HG03196 (cell line): ENCODE measurements at regions not wholly inside any gene's neighbourhood (a gene's known extent, or its start where the extent isn't known, plus 50 kb on each side); places are given as distances from the start of the nearest gene placed in this dataset.
"Not testable (repeated sequence)": the region's sequence is repeated elsewhere in the genome, so short reads cannot be mapped to it uniquely, and the experiment has no call there.

ENCODE experiments used
- ATAC-seq: cut with Tn5 transposase; IDR thresholded peaks from one replicate; pipeline ENCODE4 v1.9.1; 2021; ENCODE audit not compliant: unreplicated experiment

DNA sequence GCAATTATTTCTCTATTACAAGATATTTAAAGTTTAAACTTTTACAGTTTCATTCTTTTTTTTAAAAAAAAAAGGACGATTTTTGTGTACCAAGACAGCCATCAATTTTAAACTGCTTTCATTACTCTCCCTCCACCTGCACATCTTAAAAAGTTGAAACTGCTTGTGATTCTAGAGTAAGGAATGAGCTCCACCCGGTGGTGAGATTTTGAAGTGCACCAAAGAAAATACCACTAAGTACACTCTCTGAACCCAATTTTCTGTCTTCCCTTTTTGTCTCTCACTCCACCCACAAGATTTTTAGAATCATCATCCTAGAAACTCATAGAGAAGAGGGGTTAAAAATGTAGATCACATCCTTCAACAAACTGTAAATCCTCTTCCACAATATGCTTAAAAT lies 91.3 kb upstream of the WDR44 start:
- peak; percentile 59 for ATAC-seq

DNA sequence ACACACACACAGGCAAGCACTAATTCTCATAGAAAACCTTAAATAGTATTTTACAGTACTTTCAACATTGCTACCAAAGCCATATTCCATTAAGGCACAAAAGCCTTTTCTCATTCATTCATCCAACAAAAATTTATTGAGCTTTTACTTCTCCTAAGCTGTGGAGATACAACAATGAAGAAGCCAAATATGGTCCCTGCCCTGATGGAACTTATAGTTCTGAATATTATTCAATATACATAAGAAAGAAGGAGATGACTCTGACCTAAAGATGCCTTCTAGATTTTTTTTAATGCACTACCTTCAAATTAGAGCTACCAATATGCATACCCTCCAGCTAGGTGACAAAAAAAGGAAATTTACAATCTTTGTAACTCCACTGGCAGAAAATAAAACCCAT lies 90.0 kb upstream of the WDR44 start:
- ATAC-seq, result no peak

DNA sequence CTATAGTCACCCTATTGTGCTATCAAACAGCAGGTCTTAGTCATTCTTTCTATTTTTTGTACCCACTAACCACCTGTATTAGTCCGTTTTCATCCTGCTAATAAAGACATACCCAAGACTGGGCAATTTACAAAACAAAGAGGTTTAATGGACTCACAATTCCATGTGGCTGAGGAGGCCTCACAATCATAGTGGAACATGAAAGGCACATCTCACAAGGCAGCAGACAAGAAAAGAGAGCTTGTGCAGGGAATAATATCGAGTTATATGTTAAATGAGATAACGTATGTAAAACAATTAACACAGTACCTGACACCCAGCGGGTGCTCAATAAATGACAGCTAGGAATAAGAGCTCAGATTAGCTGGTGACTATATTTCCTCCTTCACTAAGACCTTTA lies 88.1 kb upstream of the WDR44 start:
- no peak for ATAC-seq

DNA sequence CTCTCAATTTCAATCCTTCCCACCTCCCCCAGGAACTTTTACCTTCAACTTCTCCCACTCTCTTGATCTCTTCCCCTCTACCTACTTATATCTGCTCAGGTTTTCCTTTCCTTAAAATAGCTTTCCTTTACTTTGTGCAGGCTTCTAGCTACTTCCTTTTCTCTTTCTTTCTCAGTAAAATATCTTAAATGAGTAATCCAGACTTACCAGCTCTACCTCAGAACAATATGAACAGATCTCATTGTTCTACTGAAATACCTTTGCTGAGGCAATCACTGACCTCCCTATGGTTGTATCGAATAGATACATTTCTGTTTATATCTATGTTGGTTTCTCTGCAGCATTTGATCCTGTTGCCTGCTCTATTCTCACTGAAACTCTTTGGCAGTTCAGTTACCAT lies 86.7 kb upstream of the WDR44 start:
- no peak for ATAC-seq

DNA sequence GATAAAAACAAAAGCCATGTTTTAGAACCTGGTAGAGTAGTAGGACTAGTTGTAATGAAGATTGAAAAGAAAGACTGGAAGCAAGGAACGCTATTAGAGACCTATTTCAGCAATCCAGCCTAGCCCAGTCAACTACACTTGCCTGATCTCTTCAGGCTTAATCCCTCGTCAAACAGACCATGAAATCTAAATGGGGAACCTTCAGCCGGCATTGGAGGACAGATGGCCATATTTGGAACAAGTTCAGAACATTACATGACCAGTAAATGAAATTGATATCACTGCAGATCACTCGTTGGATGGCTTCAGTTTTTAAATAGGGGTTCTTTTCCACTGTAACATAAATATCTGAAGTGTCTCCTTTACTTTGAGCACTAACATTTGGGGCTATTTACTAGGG lies 84.8 kb upstream of the WDR44 start:
- ATAC-seq, result no peak

DNA sequence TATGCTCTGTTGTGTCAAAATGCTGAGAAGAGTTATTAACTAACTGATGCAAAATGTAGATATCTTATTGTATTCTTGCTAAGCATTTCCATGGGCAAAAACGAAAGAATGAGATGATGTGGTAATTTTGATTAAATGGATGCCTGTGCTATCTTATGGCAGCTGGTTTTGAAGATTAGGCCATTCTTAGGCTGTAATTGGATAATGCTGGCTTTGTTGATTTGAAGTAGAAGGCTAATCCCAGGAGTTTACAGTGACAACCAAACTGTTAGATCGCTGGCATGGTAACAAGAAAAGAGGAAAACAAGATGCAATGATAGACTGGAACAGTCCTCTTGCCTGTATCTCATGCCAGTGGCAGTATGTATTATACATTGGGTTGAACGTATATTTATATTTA lies 74.1 kb upstream of the WDR44 start:
- no peak for ATAC-seq

DNA sequence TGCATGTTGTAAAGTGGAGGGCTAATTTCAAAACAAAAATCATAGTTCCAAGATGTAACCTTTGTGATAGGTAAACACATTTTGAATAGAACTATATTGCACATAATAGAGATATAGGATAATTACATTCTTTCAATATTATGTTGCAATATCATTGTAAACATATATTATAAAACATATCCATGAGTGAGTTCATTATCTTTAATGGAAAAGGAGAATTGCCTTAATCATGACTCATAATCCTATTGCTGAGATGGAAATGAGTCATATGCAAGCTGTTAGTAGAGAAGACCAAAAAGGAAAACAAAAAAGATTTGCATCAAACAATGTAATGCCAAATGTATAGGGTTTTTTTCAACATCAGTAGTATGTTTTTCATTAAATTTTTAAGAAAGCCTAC lies 73.7 kb upstream of the WDR44 start:
- no peak for ATAC-seq

DNA sequence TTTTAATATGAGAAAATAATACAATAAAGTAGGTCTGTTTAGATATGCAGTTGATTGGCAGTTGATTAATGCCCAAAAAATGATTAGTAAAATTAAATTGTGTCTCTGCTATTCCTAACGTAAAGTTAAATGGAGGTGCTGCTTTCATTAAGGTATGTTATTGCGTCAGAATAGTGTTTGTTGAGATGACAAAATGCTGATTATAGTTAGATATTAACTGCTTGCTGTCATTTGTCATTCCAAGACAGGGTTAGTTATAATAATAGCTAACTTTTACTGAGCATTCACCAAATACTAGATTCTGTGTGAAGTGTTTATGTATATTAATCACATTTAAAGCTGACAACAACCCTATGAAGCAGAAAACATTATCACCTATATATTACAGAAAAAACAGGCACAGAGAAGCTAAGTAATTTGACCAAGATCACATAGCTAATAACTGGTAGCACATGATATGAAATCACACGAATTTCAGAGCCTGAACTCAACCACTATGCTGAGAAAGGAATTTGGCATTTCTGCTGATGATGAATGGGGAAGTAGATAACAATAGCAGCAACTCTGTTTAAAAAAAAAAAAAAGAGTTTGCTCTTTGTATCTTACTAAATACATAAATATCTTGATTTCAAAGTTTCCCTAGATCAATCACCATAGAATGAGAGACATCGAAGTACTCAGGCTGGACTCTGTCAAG lies 59.7 kb upstream of the WDR44 start:
- no peak for ATAC-seq

DNA sequence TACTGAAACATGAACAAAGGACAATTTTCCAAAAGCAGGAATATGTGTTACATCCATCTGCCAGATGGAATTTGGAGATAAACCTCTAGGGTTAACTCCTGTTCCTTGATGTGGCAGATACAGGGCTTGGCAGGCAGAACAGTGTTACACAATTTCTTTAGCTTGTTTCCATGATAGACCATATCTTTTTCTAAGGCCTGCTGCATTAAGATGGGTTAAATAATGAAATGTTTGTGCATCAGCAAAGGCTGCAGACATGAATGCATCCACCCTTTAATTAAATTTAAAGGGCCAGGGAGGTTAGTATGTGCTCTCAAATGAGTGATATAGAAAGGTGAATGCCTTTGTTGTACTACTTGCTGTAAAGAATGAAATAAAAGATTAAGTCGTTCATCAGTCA lies 50.1 kb upstream of the WDR44 start:
- ATAC-seq, result not testable (repeated sequence)
